GM23248 (cell line): ENCODE measurements at regions not wholly inside any gene's neighbourhood (a gene's known extent, or its start where the extent isn't known, plus 50 kb on each side); places are given as distances from the start of the nearest gene placed in this dataset.

Experiments used
- DNase-seq: peaks from one replicate; pipeline ENCODE4 v3.0.0-alpha.2; 2015
- H2AFZ ChIP-seq: fragments of 200-600 bp; sonication (generic); 2 replicates; pipeline ENCODE4 v1.6.1; 2016; ENCODE audit warnings: antibody characterized with exemption
- H3F3A ChIP-seq: fragments of 200-600 bp; sonication (generic); 2 replicates; pipeline ENCODE4 v1.6.1; 2016; ENCODE audit warnings: mild to moderate bottlenecking, antibody characterized with exemption, mixed run types; ENCODE audit not compliant: insufficient read depth
- H3K27ac ChIP-seq: fragments of 200-600 bp; sonication (generic); 2 replicates; pipeline ENCODE4 v1.5.1; 2016; ENCODE audit warnings: mild to moderate bottlenecking
- H3K27me3 ChIP-seq: fragments of 200-600 bp; sonication (generic); replicated peaks from 2 replicates; pipeline ENCODE4 v1.6.1; 2016; ENCODE audit warnings: mild to moderate bottlenecking; ENCODE audit not compliant: insufficient read depth
- H3K36me3 ChIP-seq: fragments of 200-600 bp; sonication (generic); 2 replicates; pipeline ENCODE4 v1.6.1; 2016; ENCODE audit warnings: low read depth, mild to moderate bottlenecking
- H3K4me1 ChIP-seq: fragments of 200-600 bp; sonication (generic); 2 replicates; pipeline ENCODE4 v1.6.1; 2016; ENCODE audit warnings: mild to moderate bottlenecking; ENCODE audit not compliant: insufficient read depth
- H3K4me2 ChIP-seq: fragments of 200-600 bp; sonication (generic); one replicate; pipeline ENCODE4 v1.6.1; 2016; ENCODE audit warnings: mild to moderate bottlenecking; ENCODE audit not compliant: unreplicated experiment
- H3K4me3 ChIP-seq: fragments of 200-600 bp; sonication (generic); 2 replicates; pipeline ENCODE4 v1.5.1; 2016; ENCODE audit warnings: mild to moderate bottlenecking
- H3K79me2 ChIP-seq: fragments of 200-600 bp; sonication (generic); 2 replicates; pipeline ENCODE4 v1.6.1; 2016; ENCODE audit warnings: mild to moderate bottlenecking; ENCODE audit not compliant: insufficient read depth
- H3K9ac ChIP-seq: fragments of 200-600 bp; sonication (generic); 2 replicates; pipeline ENCODE4 v1.6.1; 2016; ENCODE audit warnings: mild to moderate bottlenecking
- H3K9me2 ChIP-seq: fragments of 200-600 bp; sonication (generic); 2 replicates; pipeline ENCODE4 v1.6.1; 2016; ENCODE audit warnings: mixed run types, mild to moderate bottlenecking, moderate library complexity; ENCODE audit not compliant: insufficient read depth
- H3K9me3 ChIP-seq: fragments of 200-600 bp; sonication (generic); one replicate; pipeline ENCODE4 v1.6.1; 2017; ENCODE audit warnings: low read depth
- H4K20me1 ChIP-seq: fragments of 200-600 bp; sonication (generic); 2 replicates; pipeline ENCODE4 v1.6.0; 2016; ENCODE audit not compliant: insufficient read depth
- EZH2 ChIP-seq: fragments of 200-600 bp; sonication (generic); IDR thresholded peaks from 2 replicates; pipeline ENCODE4 v1.6.1; 2018; ENCODE audit warnings: antibody characterized with exemption, mild to moderate bottlenecking; ENCODE audit not compliant: insufficient read depth, poor library complexity, severe bottlenecking
- EZH2phosphoT487 ChIP-seq: fragments of 200-600 bp; sonication (generic); IDR thresholded peaks from 2 replicates; pipeline ENCODE4 v1.6.1; 2018; ENCODE audit warnings: antibody characterized with exemption, moderate library complexity, mild to moderate bottlenecking, low read depth; ENCODE audit not compliant: insufficient read depth
- WGBS, 2 experiments: methylation state at CpG; one replicate each; pipeline ENCODE4 v1.1.6; 2015 to 2017; ENCODE audit warnings: low lambda C conversion rate in 2 of 2, low coverage in 1 of 2; ENCODE audit errors: missing lambda C conversion rate in 2 of 2; 5-methylcytosine and 5-hydroxymethylcytosine counted together
- in situ Hi-C: fragments of 300-500 bp; cut with MboI; formaldehyde crosslinking; loops from 2 replicates; pipeline ENCODE4 v1.15.0; 2020

DNA sequence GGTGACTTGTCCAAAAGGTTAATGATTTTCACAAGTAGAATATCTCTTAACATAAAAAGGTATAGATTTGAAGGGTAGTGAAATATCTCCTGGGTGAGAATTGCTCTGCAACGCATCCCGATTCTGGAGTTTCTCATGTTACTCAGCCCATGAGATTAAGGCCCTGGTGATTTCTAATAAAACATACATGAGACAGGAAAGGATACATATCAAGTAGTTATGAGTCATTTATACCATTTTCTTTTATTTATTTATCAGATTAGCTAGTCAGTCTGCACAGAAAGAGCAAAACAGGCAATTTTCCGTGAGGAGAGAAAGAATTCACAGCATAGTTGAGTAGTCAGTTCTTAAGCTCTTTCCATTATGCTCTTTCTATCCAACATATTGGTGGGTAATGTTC, 535.6 kb upstream of the ATP2B1 start:
- no peaks in the 10 kb centered on the region for H3K79me2 ChIP-seq
- no peak overlapping the region for H3K4me3 ChIP-seq
- no peaks in the 10 kb centered on the region for H4K20me1 ChIP-seq
- H3K9ac ChIP-seq, result no peak overlapping the region
- H3K27me3 ChIP-seq, result no peaks in the 10 kb centered on the region
- no peak overlapping the region for H3K4me2 ChIP-seq
- no peaks in the 10 kb centered on the region for H3K4me1 ChIP-seq
- in situ Hi-C loops, result no loop called here
- H3F3A ChIP-seq, result no peaks in the 10 kb centered on the region
- no peaks in the 10 kb centered on the region for H3K9me3 ChIP-seq
- TF ChIP-seq EZH2phosphoT487 (no peak), EZH2 (no peak)
- DNase-seq, result no peak
- H2AFZ ChIP-seq, result no peak overlapping the region
- H3K36me3 ChIP-seq, result no peaks in the 10 kb centered on the region
- no peaks in the 10 kb centered on the region for H3K9me2 ChIP-seq
- WGBS, 2 experiments, result 92 to 95% methylated on average over 3 of the region's 3 CpGs
- no peak overlapping the region for H3K27ac ChIP-seq

DNA sequence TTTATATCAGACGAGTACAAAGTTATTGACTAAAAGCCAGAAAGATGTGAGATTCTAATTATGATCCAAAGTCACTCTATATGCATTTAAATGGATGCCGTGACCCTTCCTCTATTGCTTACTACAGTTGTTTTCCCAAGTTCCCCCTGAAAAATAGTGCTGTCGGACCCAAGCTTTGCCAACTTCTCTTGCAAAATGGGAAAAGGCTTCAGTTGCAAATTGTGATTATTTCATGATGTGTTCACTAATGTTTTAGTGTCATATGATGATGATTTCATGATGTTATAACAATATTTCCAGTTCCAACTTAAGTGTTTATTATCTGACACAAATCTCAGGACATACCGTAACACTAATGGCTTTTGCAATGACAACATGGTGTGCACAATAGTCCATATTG, 534.6 kb upstream of the ATP2B1 start:
- Histone ChIP-seq H2AFZ (no peak overlapping the region), H3K9ac (no peak overlapping the region), H3F3A (no peaks in the 10 kb centered on the region), H3K9me3 (no peaks in the 10 kb centered on the region), H3K4me3 (no peak overlapping the region), H3K27me3 (no peaks in the 10 kb centered on the region), H3K79me2 (no peaks in the 10 kb centered on the region), H4K20me1 (no peaks in the 10 kb centered on the region), H3K9me2 (no peaks in the 10 kb centered on the region), H3K27ac (no peak overlapping the region), H3K4me2 (no peak overlapping the region), H3K4me1 (no peaks in the 10 kb centered on the region), H3K36me3 (no peaks in the 10 kb centered on the region)
- in situ Hi-C loops, result no loop called here
- no peak for DNase-seq
- TF ChIP-seq EZH2, result no peak
- TF ChIP-seq EZH2phosphoT487, result no peak
- WGBS, 2 experiments, result 67 to 71% methylated on average over 4 of the region's 4 CpGs

- in situ Hi-C loops, result no loop called here
- Histone ChIP-seq H3K4me2 (no peak overlapping the region), H3K9me2 (no peaks in the 10 kb centered on the region)
Observed at GRCh38 chr12:90239732-90240260, 531.2 kb upstream of the ATP2B1 start.

GRCh38 chr12:90238663-90239271, 530.1 kb upstream of the ATP2B1 start:
- in situ Hi-C loops, result no loop called here
- no peaks in the 10 kb centered on the region for H3K9me2 ChIP-seq
- no peak overlapping the region for H3K9ac ChIP-seq
- H3K79me2 ChIP-seq, result no peaks in the 10 kb centered on the region
- TF ChIP-seq EZH2 (no peak), EZH2phosphoT487 (no peak)
- H3K4me1 ChIP-seq, result peaks cover 21% of the 10 kb centered on the region
- H3K4me2 ChIP-seq, result no peak overlapping the region
- no peak overlapping the region for H3K27ac ChIP-seq
- no peaks in the 10 kb centered on the region for H3K27me3 ChIP-seq
- DNase-seq, result no peak
- H3K9me3 ChIP-seq, result no peaks in the 10 kb centered on the region
- 47 to 49% methylated on average over 2 of the region's 2 CpGs for WGBS, 2 experiments
- H3F3A ChIP-seq, result peaks cover 12% of the 10 kb centered on the region
- H3K36me3 ChIP-seq, result no peaks in the 10 kb centered on the region
- no peaks in the 10 kb centered on the region for H4K20me1 ChIP-seq
- no peak overlapping the region for H3K4me3 ChIP-seq
- H2AFZ ChIP-seq, result no peak overlapping the region

More at GRCh38 chr12:90239732-90240260, 531.2 kb upstream of the ATP2B1 start:
- peaks cover 12% of the 10 kb centered on the region for H3F3A ChIP-seq
- no peaks in the 10 kb centered on the region for H4K20me1 ChIP-seq
- no peaks in the 10 kb centered on the region for H3K27me3 ChIP-seq
- no peaks in the 10 kb centered on the region for H3K79me2 ChIP-seq
- H2AFZ ChIP-seq, result no peak overlapping the region
- no peak overlapping the region for H3K4me3 ChIP-seq
- no peaks in the 10 kb centered on the region for H3K9me3 ChIP-seq
- peaks cover 14% of the 10 kb centered on the region for H3K4me1 ChIP-seq
- no peak for TF ChIP-seq EZH2
- no peak for TF ChIP-seq EZH2phosphoT487
- WGBS, 2 experiments, result 71 to 77% methylated on average over 1 of the region's 1 CpG
- H3K27ac ChIP-seq, result no peak overlapping the region
- H3K36me3 ChIP-seq, result no peaks in the 10 kb centered on the region
- H3K9ac ChIP-seq, result no peak overlapping the region
- no peak for DNase-seq
